Upper lobe of left lung (tissue), 6 donors: ENCODE measurements at regions not wholly inside any gene's neighbourhood (a gene's known extent, or its start where the extent isn't known, plus 50 kb on each side); places are given as distances from the start of the nearest gene placed in this dataset.

Source experiments
- ATAC-seq, 2 donors: fragments of 200-7000 bp; cut with Tn5 transposase; one replicate each; pipeline ENCODE4 v1.9.1; 2022; ENCODE audit warnings: mild to moderate bottlenecking in 2 of 2, moderate library complexity in 2 of 2; ENCODE audit not compliant: low FRiP score in 2 of 2
- DNase-seq, 2 donors: peaks; one replicate each; pipeline ENCODE4 v3.0.0-alpha.2; 2019 to 2020
- H3K27ac ChIP-seq, 4 donors: fragments of 200-600 bp; sonication (generic); one replicate each; pipeline ENCODE4 v1.5.1; 2016 to 2019
- H3K27me3 ChIP-seq, 4 donors: fragments of 200-600 bp; sonication (generic); one replicate each; pipeline ENCODE4 v1.5.1; 2017 to 2019
- H3K36me3 ChIP-seq, 4 donors: fragments of 200-600 bp; sonication (generic); one replicate each; pipeline ENCODE4 v1.5.1; 2016 to 2019
- H3K4me1 ChIP-seq, 4 donors: fragments of 200-600 bp; sonication (generic); one replicate each; pipeline ENCODE4 v1.5.1; 2018 to 2019
- H3K4me3 ChIP-seq, 4 donors: fragments of 200-600 bp; sonication (generic); one replicate each; pipeline ENCODE4 v1.5.1; 2017 to 2019; ENCODE audit warnings: mild to moderate bottlenecking in 2 of 4, moderate library complexity in 1 of 4
- H3K9me3 ChIP-seq, 4 donors: fragments of 200-600 bp; sonication (generic); one replicate each; pipeline ENCODE4 v1.5.1; 2018 to 2019
- EP300 ChIP-seq, 4 donors: sonication (generic); formaldehyde crosslinking; IDR thresholded peaks; one replicate each; pipeline ENCODE4 v1.5.1; 2017; ENCODE audit warnings: antibody characterized with exemption in 4 of 4, control low read depth in 2 of 4
- POLR2A ChIP-seq, 4 donors: fragments of 450-650 bp; IDR thresholded peaks; one replicate each; pipeline ENCODE4 v1.5.1; 2016 to 2017; ENCODE audit warnings: antibody characterized with exemption in 4 of 4, mild to moderate bottlenecking in 2 of 4
- POLR2AphosphoS5 ChIP-seq, 2 donors: sonication (generic); formaldehyde crosslinking; IDR thresholded peaks; one replicate each; pipeline ENCODE4 v1.5.1; 2017; ENCODE audit warnings: antibody characterized with exemption in 2 of 2
- WGBS, 2 donors: methylation state at CpG; one replicate each; pipeline ENCODE4 v1.1.5; 2017 to 2018; 5-methylcytosine and 5-hydroxymethylcytosine counted together
- TF ChIP-seq, protein P1 (sequence below), 6 experiments: fragments of 450-650 bp in 4 of 6; fragments of 200-600 bp in 2 of 6; sonication (generic) in 2 of 6; IDR thresholded peaks; one replicate each; pipeline ENCODE4 v1.5.1; 2016 to 2019; ENCODE audit warnings: antibody characterized with exemption in 6 of 6
- donor health status: DM: no; HTN: no; CAD: no; lungs with moderate emphysema.
- donor health status: DM: no; HTN: yes; CAD: no; lungs with severe emphysema.

DNA sequence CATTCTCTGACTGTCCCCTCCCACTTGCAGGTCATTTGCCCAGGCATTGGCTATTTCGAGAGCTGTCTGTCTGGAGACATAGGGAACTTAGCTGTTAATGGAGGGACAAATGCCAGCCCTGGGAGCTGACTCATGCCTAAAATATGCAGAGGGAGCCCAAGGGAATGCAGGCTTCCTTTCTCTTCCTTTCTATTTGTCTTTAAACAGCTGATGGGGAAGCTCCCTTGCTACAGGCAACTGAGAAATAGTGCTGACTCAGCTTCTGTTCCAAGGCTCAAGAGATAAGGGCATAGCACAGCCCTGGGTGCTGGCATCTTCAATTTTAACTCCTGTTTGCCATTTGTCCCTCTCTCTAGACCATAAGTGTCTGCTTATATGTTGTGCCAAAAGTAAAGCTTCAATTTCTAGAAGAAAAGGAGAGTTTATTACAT, 82.7 kb upstream of the C1GALT1 start:
- no peaks in the 10 kb centered on the region for H3K27me3 ChIP-seq
- H3K27ac ChIP-seq, result no peak overlapping the region
- H3K9me3 ChIP-seq, result no peaks in the 10 kb centered on the region
- WGBS, 2 donors, result 19 to 42% methylated on average over 1 of the region's 1 CpG
- ATAC-seq (peak; percentile 88 to 89), DNase-seq (peak in 1 of 2 donors; percentile 80)
- TF ChIP-seq, protein P1, sequence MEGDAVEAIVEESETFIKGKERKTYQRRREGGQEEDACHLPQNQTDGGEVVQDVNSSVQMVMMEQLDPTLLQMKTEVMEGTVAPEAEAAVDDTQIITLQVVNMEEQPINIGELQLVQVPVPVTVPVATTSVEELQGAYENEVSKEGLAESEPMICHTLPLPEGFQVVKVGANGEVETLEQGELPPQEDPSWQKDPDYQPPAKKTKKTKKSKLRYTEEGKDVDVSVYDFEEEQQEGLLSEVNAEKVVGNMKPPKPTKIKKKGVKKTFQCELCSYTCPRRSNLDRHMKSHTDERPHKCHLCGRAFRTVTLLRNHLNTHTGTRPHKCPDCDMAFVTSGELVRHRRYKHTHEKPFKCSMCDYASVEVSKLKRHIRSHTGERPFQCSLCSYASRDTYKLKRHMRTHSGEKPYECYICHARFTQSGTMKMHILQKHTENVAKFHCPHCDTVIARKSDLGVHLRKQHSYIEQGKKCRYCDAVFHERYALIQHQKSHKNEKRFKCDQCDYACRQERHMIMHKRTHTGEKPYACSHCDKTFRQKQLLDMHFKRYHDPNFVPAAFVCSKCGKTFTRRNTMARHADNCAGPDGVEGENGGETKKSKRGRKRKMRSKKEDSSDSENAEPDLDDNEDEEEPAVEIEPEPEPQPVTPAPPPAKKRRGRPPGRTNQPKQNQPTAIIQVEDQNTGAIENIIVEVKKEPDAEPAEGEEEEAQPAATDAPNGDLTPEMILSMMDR (IDR thresholded peaks at IDR 0.05), result no peak
- TF ChIP-seq POLR2AphosphoS5 (IDR thresholded peaks at IDR 0.05), result peak in 1 of 2 donors; percentile 20
- peaks cover 16 to 20% (median 17%) of the 10 kb centered on the region in 4 donors for H3K4me1 ChIP-seq
- H3K4me3 ChIP-seq, result no peak overlapping the region
- H3K36me3 ChIP-seq, result no peaks in the 10 kb centered on the region

DNA sequence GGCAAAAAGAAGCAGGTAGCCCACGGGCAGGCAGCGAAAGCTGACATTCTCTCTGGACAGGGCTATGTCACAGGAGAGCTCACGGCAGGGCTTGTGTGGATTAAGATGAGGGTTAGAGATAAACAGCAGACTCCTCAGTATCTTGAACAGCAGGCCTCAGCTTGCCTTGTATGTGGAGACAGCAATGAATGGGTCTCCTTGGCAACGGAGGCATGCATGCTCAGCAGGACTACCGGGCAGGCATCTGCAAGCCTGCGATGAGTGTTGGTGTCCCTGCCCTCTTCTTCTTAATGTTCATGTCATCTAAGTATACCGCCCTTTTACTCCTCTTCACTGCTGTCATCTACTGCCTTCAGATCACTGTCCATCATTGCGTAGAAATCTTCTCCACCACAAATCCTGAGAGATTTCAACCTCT, 81.9 kb upstream of the C1GALT1 start:
- Histone ChIP-seq H3K4me3 (no peak overlapping the region), H3K36me3 (no peaks in the 10 kb centered on the region), H3K4me1 (peaks cover 16 to 20% (median 17%) of the 10 kb centered on the region in 4 donors), H3K27ac (no peak overlapping the region), H3K27me3 (no peaks in the 10 kb centered on the region), H3K9me3 (no peaks in the 10 kb centered on the region)
- no peak for DNase-seq
- 79 to 96% methylated on average over 6 to 8 of the region's 8 CpGs for WGBS, 2 donors
- ATAC-seq, result no peak
- TF ChIP-seq POLR2A (IDR thresholded peaks at IDR 0.05), result no peak
- TF ChIP-seq POLR2AphosphoS5 (IDR thresholded peaks at IDR 0.05), result no peak
- TF ChIP-seq, protein P1 (IDR thresholded peaks at IDR 0.05), result no peak

DNA sequence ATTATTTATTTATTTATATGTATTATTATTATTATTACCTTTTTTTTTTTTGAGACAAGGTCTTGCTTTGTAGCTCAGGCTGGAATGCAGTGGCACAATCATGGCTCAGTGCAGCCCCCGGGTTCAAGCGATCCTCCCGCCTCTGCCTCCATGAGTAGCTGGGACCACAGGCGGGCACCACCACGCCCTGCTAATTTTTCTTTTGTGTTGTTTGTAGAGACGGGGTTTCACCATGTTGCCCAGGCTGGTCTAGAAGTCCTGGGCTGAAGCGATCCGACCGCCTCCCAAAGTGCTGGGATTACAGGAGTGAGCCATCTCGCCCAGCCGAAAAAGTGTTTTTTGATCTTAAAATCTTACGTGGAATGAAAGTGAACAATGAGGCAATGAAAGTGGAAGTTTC, 79.4 kb upstream of the C1GALT1 start:
- Histone ChIP-seq H3K4me3 (peak overlapping the region in 2 of 4 donors; percentile 11 to 17), H3K9me3 (no peaks in the 10 kb centered on the region), H3K27me3 (no peaks in the 10 kb centered on the region), H3K36me3 (no peaks in the 10 kb centered on the region), H3K4me1 (peaks cover 16 to 20% (median 17%) of the 10 kb centered on the region in 4 donors), H3K27ac (no peak overlapping the region)
- TF ChIP-seq EP300 (IDR thresholded peaks at IDR 0.05) (no peak), POLR2AphosphoS5 (IDR thresholded peaks at IDR 0.05) (no peak), POLR2A (IDR thresholded peaks at IDR 0.05) (no peak)
- TF ChIP-seq, protein P1 (IDR thresholded peaks at IDR 0.05), result no peak
- WGBS, 2 donors, result 65 to 66% methylated on average over 12 of the region's 12 CpGs
- ATAC-seq, result no peak
- DNase-seq, result peak in 1 of 2 donors; percentile 5

DNA sequence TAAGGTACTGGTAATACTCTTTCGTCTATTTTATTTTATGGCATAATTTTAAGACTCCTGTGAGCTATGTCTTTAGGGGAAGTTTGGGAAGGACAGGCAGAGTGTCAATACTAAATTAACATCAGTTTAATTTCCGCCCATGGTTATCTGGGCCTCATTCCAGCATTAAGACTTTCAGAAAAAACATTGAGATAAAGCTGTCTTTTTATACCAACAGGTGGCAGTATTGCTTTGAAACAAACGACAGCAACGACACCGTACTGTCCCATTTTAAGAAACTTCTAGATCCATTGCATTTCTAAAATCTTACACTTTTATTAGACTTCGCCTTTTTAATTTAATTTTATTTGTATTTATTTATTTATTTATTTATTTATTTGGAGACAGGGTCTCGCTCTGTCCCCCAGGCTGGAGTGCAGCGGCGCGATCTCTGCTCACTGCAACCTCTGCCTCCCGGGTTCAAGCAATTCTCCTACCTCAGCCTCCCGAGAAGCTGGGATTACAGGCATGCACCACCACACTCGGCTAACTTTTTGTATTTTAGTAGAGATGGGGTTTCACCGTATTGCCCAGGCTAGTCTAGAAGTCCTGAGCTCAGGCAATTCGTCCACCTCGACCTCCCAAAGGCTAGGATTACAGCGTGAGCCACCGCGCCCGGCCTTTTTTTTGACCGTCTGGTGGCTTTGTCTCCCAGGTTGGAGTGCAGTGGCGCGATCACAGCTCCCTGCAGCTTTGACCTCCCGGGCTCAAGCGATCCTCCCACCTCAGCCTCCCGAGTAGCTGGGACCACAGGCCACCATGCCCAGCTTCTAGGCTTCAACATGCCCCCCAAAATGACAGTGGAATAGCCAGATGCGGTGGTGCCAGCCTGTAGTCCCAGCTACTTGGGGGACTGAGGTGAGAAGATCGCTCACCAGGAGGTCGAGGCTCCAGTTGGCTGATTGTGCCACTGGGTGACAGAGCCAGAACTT, 78.7 kb upstream of the C1GALT1 start:
- peak in 1 of 2 donors; percentile 45 for DNase-seq
- Histone ChIP-seq H3K27ac (no peak overlapping the region), H3K36me3 (no peaks in the 10 kb centered on the region), H3K27me3 (no peaks in the 10 kb centered on the region), H3K9me3 (peaks cover 0 to 4% (median 2%) of the 10 kb centered on the region in 4 donors), H3K4me3 (peak overlapping the region in 2 of 4 donors; percentile 11 to 17), H3K4me1 (peaks cover 16 to 20% (median 17%) of the 10 kb centered on the region in 4 donors)
- 73 to 77% methylated on average over 29 of the region's 29 CpGs for WGBS, 2 donors
- ATAC-seq, result peak; percentile 70 to 84
- no peak for TF ChIP-seq EP300 (IDR thresholded peaks at IDR 0.05)
- TF ChIP-seq, protein P1 (IDR thresholded peaks at IDR 0.05), result peak; percentile 40 to 68 (median 60)
